ENCODE measurements at regions not wholly inside any gene's neighbourhood (a gene's known extent, or its start where the extent isn't known, plus 50 kb on each side); places are given as distances from the start of the nearest gene placed in this dataset.

DNA sequence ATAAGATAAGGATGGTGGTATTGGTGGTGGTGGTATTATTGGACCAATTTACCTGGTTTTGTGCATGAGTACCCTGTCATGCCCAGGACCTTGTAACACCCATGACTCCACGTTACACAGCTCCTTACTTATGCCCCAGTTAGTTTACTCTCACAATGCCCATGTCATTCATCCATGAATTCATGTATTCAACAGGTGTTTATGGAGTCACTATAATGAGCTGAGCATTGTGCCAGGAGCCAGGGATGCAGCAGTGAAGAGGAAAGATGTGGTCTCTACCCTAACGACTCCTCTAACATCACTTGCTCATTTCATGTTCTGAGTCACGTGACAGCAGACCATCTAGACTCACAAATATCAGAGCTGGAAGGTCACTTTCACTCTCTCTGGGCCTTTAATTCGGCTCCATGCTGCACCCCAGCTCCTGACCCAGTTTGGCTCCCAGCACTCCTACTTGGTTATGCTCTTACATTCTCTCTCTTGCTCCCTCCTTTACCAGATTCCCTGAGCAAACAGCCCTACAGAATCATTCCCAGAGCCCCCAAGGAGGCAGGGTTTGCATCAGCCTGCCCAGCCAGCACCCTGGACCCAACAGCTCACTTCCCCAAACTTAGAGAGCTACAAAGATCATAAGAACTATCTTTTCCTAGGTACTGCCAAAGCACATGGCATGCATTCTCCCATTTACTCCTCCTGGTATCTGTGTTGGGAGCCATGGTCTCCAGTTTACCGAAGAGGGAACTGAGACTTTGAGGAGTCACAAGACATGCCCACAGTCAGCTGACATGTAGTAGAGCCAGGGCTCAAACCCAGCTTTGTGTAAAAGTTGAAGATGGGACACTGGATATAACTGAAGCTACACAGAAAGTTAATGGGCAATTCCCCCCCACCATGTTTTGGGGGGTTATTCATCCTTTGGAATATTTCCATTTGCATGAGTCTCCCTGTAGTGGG is 449.9 kb downstream of the LRATD1 start:
- TF ChIP-seq, protein P1, sequence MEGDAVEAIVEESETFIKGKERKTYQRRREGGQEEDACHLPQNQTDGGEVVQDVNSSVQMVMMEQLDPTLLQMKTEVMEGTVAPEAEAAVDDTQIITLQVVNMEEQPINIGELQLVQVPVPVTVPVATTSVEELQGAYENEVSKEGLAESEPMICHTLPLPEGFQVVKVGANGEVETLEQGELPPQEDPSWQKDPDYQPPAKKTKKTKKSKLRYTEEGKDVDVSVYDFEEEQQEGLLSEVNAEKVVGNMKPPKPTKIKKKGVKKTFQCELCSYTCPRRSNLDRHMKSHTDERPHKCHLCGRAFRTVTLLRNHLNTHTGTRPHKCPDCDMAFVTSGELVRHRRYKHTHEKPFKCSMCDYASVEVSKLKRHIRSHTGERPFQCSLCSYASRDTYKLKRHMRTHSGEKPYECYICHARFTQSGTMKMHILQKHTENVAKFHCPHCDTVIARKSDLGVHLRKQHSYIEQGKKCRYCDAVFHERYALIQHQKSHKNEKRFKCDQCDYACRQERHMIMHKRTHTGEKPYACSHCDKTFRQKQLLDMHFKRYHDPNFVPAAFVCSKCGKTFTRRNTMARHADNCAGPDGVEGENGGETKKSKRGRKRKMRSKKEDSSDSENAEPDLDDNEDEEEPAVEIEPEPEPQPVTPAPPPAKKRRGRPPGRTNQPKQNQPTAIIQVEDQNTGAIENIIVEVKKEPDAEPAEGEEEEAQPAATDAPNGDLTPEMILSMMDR (IDR thresholded peaks at IDR 0.05 in 2 of 3, conservative IDR thresholded peaks at IDR 0.05 in 1 of 3; ENCODE audit: borderline replicate concordance in 1 of 3, insufficient read depth in 1 of 3, low read depth in 2 of 3, low read length in 2 of 3), result no peak
- TF ChIP-seq SRF (IDR thresholded peaks at IDR 0.05; ENCODE audit: low read depth) (no peak), JUND (IDR thresholded peaks at IDR 0.05) (no peak), POLR2A (IDR thresholded peaks at IDR 0.05; ENCODE audit: borderline replicate concordance, extremely low read depth, insufficient read depth, insufficient read length) (no peak), POLR2AphosphoS5 (IDR thresholded peaks at IDR 0.05; ENCODE audit: low read depth, low read length) (no peak), ZNF274 (IDR thresholded peaks at IDR 0.05; ENCODE audit: low read depth, low read length) (no peak), SP1 (IDR thresholded peaks at IDR 0.05; ENCODE audit: low read depth) (no peak), EZH2 (IDR thresholded peaks at IDR 0.05) (no peak), YY1 (IDR thresholded peaks at IDR 0.05; ENCODE audit: extremely low read depth, insufficient replicate concordance, low read depth, low read length) (no peak)
- TF ChIP-seq, protein P2, sequence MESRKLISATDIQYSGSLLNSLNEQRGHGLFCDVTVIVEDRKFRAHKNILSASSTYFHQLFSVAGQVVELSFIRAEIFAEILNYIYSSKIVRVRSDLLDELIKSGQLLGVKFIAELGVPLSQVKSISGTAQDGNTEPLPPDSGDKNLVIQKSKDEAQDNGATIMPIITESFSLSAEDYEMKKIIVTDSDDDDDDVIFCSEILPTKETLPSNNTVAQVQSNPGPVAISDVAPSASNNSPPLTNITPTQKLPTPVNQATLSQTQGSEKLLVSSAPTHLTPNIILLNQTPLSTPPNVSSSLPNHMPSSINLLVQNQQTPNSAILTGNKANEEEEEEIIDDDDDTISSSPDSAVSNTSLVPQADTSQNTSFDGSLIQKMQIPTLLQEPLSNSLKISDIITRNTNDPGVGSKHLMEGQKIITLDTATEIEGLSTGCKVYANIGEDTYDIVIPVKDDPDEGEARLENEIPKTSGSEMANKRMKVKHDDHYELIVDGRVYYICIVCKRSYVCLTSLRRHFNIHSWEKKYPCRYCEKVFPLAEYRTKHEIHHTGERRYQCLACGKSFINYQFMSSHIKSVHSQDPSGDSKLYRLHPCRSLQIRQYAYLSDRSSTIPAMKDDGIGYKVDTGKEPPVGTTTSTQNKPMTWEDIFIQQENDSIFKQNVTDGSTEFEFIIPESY (IDR thresholded peaks at IDR 0.05; ENCODE audit: extremely low read depth, insufficient replicate concordance, low read length), result no peak
